NCI-H2196 treated with DMSO at 0.1 percent for 48 hours (cell line): ENCODE measurements at regions not wholly inside any gene's neighbourhood (a gene's known extent, or its start where the extent isn't known, plus 50 kb on each side); places are given as distances from the start of the nearest gene placed in this dataset.
"Not testable (repeated sequence)": the region's sequence is repeated elsewhere in the genome, so short reads cannot be mapped to it uniquely, and the experiment has no call there.

Experiments
- DNase-seq: peaks from one replicate; lab custom pipeline; 2025; ENCODE audit not compliant: unreplicated experiment; lab: John Stamatoyannopoulos, UW

DNA sequence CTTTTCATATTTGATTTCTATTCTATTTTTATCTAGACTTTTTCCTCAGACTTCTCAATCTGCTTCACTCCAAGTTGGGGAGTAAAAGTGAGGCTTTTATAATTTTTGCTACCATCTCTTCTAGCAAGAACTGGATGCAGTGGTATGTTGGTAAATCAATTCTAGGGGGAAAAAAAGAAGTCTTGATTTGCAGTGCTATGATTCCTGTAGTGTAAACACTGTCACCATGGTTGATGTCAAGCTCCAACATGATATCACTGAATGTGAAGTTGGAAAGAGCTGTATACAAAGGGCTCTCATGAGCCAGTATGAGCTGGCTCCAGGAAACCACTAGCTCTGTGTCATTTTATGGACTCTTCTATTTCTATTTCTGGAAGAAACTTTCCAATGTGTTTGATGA is 439.2 kb downstream of the NTRK2 start:
- no peak for DNase-seq

DNA sequence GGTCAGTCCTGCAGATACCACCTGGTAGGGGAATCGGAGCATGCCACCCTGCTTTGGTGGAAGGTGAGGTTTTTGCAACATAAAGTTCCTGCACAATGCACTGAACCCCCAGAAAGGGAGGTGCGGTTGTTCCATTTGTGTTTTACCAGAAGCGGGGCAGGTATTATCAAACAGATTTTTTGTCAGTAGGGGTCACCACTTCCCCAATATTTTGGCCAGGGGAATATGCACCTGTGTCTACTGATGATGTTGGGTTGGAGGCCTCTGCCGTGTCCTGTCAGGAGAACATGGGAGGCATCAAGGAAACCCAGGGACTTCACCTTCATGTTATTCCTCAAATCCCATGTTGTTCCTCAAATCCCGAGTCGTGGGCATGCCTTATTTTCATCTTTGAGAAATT is 438.7 kb downstream of the NTRK2 start:
- no peak for DNase-seq

DNA sequence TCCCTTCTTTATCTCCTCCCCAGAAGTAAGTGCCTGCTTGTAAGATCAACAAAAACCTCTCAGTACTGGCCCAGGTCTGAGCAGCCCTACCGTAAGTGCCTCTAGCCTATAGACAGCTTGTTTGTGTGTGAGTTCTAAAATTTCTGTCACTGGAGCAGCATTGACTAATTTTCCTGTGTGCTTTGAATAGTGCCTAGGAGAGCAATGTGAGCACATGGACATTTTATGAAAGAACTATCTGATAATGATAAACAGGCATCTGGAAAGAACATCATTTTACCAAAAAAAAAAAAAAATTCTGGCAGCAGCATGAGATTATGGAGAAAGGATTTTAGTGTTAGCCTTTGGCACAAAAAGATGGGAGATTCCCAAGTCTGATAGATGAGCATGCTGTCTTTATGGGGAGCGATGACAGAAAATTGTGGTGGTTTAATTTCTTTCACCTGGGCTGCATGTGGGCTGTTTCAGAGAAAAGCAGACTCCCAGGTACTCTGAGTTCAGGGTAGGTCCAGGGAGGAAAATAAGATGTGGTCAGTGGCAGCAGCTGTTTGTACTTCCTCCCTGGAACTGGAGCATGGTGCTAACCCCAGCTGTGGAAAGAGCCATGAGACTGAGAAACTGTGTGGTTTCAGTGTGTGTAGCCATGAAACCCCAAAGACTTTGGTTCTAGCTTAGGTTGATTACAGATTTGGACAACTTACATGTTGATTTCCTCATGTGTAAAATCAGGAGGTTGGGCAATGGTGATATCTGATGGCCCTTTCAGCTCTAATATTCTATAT is 419.9 kb downstream of the NTRK2 start:
- DNase-seq, result no peak

DNA sequence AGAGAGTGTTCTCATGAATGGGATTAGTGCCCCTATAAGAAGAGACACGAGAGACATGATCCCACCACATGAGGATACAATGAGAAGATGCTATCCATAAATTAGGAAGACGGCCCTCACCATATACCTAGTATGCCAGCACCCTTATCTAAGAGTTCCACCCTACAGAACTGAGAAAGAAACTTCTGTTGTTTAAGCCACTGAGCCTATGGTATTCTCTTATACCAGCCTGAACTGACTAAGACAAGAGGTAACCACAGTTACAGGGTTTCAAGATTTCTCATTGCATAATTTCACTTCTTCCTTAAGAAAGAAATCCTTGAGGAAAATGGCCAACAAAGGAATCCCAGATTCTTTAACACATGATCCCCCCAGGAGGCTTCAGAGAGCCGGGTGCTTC is 412.4 kb downstream of the NTRK2 start:
- DNase-seq, result no peak

DNA sequence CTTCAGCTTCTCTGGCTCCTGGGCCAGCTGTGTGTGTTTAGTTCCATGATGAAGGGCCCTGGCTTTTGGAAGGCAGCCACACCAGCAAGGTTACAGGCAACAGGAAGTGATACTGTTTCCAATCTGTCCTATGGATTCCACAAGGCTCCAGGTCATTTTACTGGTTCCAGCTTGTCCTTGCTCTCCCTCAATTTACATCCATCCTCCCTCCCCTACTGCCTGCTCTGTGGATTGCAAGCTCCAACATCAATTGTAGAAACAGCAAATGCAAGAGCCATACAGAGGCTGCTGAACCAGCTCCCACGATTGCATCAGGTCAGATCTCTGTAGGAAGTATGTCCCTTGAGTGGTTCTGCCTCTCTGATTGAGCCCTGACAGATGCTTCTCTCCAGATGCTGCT is 409.8 kb downstream of the NTRK2 start:
- DNase-seq, result no peak

DNA sequence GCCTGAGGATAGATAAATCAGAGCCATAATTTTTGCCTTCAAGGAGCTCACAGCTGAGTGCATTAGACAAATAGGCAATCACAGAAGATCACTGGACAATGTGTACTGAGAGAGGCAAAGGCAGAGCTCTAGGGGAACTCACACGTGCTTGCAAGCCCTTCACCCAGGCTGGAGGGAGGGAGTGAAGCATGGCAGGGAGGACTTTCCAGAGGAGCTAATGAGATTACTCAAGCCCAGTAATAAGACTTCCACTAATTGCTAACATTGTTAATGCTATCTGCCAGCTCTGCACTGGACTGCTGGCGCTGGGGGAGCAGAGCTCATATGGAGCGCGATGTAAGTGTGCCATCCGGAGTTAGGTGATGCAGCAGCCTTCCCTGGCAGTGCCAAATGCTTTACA is 408.4 kb downstream of the NTRK2 start:
- no peak for DNase-seq

DNA sequence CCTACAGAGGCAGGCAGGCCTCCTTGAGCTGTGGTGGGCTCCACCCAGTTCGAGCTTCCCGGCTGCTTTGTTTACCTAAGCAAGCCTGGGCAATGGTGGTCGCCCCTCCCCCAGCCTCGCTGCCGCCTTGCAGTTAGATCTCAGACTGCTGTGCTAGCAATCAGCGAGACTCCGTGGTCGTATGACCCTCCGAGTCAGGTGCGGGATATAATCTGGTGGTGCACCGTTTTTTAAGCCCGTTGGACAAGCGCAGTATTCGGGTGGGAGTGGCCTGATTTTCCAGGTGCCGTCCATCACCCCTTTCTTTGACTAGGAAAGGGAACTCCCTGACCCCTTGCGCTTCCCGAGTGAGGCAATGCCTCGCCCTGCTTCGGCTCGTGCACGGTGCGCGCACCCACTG is 407.6 kb downstream of the NTRK2 start:
- DNase-seq, result not testable (repeated sequence)
